Epithelial cell of proximal tubule (primary cell): ENCODE measurements at regions not wholly inside any gene's neighbourhood (a gene's known extent, or its start where the extent isn't known, plus 50 kb on each side); places are given as distances from the start of the nearest gene placed in this dataset.

Experiments used
- DNase-seq: peaks from one replicate; pipeline ENCODE4 v3.0.0-alpha.2; 2011; ENCODE audit warnings: low read depth
- H3K4me3 ChIP-seq: 2 replicates; pipeline ENCODE4 v1.5.1; 2011; ENCODE audit warnings: low read depth, mild to moderate bottlenecking, low read length
- TF ChIP-seq, protein P1 (sequence below): conservative IDR thresholded peaks from 2 replicates; pipeline ENCODE4 v1.5.1; 2012; ENCODE audit warnings: low read depth, mild to moderate bottlenecking, low read length

DNA sequence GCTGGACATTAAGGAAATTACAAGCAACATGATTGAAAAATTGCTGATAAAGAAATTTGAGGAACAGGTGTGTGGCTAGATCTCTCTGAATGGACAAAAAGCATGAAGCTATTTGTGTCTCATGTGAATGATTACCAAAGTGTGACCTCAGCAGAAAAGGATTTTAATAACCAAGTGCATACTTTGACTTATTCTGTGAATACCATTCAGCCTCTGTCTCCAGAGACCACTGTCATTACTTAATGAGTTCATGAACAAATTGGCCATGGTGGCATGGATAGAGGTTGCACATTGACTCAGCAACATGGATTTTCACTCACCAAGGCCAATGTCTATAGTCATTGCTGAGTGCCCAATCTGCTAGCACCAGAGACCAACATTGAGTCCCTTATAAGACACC, 874.6 kb upstream of the POT1 start:
- TF ChIP-seq, protein P1, sequence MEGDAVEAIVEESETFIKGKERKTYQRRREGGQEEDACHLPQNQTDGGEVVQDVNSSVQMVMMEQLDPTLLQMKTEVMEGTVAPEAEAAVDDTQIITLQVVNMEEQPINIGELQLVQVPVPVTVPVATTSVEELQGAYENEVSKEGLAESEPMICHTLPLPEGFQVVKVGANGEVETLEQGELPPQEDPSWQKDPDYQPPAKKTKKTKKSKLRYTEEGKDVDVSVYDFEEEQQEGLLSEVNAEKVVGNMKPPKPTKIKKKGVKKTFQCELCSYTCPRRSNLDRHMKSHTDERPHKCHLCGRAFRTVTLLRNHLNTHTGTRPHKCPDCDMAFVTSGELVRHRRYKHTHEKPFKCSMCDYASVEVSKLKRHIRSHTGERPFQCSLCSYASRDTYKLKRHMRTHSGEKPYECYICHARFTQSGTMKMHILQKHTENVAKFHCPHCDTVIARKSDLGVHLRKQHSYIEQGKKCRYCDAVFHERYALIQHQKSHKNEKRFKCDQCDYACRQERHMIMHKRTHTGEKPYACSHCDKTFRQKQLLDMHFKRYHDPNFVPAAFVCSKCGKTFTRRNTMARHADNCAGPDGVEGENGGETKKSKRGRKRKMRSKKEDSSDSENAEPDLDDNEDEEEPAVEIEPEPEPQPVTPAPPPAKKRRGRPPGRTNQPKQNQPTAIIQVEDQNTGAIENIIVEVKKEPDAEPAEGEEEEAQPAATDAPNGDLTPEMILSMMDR: no peak
- no peak overlapping the region for H3K4me3 ChIP-seq
- no peak for DNase-seq

DNA sequence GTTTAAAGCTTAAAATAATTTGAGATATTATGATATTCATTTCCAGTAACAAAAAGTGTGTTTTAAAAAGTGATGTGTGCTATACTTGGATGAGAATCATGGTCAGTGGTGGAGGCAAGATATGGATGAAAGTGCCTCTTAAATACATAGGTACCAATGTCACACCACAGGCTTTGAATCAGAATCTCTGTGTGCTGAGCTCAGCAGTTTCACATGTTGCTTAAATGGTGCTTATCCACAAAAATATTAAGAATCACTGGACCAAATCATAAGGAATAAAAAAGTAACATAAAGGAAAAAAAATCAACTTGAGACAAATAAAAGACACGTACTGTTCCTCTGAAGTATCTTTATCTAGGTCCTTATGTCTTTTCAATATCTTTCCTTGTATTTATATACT, 850.5 kb upstream of the POT1 start:
- TF ChIP-seq, protein P1: no peak
- H3K4me3 ChIP-seq: no peak overlapping the region
- DNase-seq: no peak

DNA sequence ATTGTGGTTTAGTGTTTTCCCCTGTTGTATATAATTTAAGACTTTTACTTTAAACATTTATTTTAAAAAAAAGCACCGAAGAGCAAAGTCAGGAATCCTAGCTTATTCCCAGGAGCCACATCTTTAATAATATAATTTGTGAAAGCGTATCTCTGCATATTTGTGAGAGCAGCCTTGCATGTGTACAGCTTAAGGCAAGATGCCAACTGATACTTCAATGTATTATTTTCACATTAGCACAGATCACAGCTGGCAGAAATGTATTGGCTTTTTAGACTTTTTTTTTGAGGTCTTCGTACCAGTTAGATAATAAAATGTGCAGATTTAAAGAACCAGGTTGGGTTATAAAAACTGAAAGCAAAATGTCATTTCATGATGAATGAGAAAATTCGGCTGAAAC, 845.7 kb upstream of the POT1 start:
- TF ChIP-seq, protein P1: no peak
- no peak overlapping the region for H3K4me3 ChIP-seq
- DNase-seq: no peak

DNA sequence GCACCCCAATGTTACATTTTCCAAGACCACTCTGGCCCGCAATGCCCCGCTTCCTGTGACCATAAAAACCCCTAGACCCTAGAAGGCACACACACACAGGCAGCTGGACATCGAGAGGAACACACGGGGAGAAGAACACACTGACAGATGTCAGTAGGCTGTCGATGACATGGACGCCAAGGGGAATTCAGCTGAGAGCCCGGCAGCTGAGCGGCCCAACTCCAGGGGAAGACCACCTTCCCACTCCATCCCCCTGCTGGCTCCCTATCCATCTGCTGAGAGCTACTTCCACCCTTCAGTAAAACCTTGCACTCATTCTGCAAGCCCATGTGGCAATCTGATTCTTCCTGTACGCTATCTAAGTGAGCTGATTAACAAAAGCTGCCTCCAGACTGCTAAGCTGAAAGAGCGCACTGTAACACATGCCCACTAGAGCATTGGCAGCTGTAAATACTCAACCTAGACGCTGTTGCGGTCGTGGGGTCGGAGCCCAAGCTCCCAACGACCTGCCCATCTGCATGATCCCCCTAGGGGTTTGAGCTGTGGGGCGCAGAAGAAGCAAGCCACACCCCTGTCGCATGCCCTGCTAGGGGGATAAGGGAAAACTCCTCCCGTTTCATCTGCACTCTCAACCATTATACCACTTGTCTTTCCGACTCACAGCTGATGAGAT, 843.6 kb upstream of the POT1 start:
- no peak overlapping the region for H3K4me3 ChIP-seq
- DNase-seq: no peak
- TF ChIP-seq, protein P1: no peak

DNA sequence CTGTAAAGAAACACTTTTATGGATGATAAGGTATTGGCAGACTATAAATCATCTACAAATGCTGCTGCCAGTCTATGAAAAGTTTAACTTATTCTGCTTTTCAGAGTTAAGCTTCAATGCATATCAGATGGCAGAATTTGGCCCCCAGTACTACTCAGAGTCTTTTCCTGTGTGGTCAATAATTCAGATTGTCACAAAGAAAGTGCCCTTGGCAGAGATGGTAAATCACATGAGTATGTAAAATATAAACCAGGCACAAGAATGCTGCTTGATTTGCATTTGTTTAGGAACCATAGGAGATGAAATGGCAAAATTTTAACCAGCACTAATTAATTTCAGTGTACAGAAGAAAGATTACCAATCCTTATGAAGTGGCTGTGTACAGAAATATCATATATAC, 818.3 kb upstream of the POT1 start:
- TF ChIP-seq, protein P1: no peak
- no peak for DNase-seq
- no peak overlapping the region for H3K4me3 ChIP-seq

DNA sequence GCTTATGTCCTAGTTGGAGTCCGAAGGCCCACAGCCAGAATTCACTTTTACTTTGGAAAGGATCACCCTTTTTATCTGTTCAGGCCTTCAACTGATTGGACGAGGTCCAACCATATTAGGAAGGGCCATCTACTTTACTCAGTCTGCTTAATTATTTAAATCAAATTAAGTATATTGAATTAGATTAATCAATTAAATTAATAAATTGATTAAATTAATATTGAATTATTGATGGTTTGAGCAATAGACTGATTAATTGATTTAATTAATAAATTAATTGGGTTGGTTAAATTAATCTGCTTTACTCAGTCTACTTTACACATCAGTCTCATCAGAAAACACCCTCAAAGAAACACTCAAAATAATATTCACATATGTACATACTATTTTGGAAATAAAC, 816.9 kb upstream of the POT1 start:
- TF ChIP-seq, protein P1: no peak
- DNase-seq: no peak
- H3K4me3 ChIP-seq: no peak overlapping the region

DNA sequence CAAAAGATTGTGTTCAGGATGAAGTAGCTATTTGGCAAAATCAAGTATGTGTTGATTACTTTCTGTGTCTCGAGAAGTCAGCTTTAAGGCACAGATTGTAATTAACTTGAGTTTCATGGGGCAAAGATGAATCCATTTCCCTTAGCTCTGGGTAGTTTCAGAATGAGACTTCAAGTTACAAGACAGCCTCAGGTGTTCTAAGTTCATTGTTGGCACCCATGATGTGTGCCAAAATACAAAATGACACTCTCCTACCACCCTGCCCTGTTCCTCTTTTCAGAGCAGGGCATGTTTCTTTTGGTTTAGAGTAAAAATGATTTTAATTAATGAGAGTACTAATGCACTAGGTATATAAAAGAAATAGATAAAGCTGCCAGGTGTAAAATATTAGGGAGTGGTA, 797.6 kb upstream of the POT1 start:
- H3K4me3 ChIP-seq: no peak overlapping the region
- TF ChIP-seq, protein P1: no peak
- DNase-seq: no peak
